Esophagus squamous epithelium (tissue), 5 donors: ENCODE measurements at regions not wholly inside any gene's neighbourhood (a gene's known extent, or its start where the extent isn't known, plus 50 kb on each side); places are given as distances from the start of the nearest gene placed in this dataset.

Source experiments
- DNase-seq: peaks from one replicate; lab custom pipeline; 2025; lab: John Stamatoyannopoulos, UW
- H3K27ac ChIP-seq, 4 donors: fragments of 200-600 bp; sonication (generic); one replicate each; pipeline ENCODE4 v1.5.1; 2016 to 2019; ENCODE audit warnings: mild to moderate bottlenecking in 1 of 4
- H3K27me3 ChIP-seq, 4 donors: fragments of 200-600 bp; sonication (generic); 1 replicate in 3 of 4; 2 replicates in 1 of 4; pipeline versions ENCODE4 v1.5.1 to v1.6.0; 2017 to 2021; ENCODE audit warnings: antibody characterized with exemption in 1 of 4
- H3K36me3 ChIP-seq, 3 donors: fragments of 200-600 bp; sonication (generic); one replicate each; pipeline ENCODE4 v1.5.1; 2016 to 2019
- H3K4me1 ChIP-seq, 3 donors: fragments of 200-600 bp; sonication (generic); one replicate each; pipeline ENCODE4 v1.5.1; 2017 to 2019
- H3K4me3 ChIP-seq, 4 donors: fragments of 200-600 bp; sonication (generic); 1 replicate in 3 of 4; 2 replicates in 1 of 4; pipeline ENCODE4 v1.5.1; 2016 to 2019; ENCODE audit warnings: mild to moderate bottlenecking in 2 of 4, moderate library complexity in 1 of 4
- H3K9me3 ChIP-seq, 3 donors: fragments of 200-600 bp; sonication (generic); one replicate each; pipeline ENCODE4 v1.5.1; 2016 to 2019
- CTCF ChIP-seq, 6 experiments: fragments of 450-650 bp in 4 of 6; fragments of 200-600 bp in 2 of 6; sonication (generic) in 2 of 6; IDR thresholded peaks; one replicate each; pipeline ENCODE4 v1.5.1; 2016 to 2019; ENCODE audit warnings: antibody characterized with exemption in 6 of 6, mild to moderate bottlenecking in 4 of 6, moderate library complexity in 4 of 6
- POLR2A ChIP-seq, 4 donors: fragments of 450-650 bp; IDR thresholded peaks; one replicate each; pipeline ENCODE4 v1.6.1; 2017; ENCODE audit warnings: antibody characterized with exemption in 4 of 4, mild to moderate bottlenecking in 4 of 4, moderate library complexity in 3 of 4
- WGBS, 2 donors: methylation state at CpG; one replicate each; pipeline ENCODE4 v1.1.5; 2018; 5-methylcytosine and 5-hydroxymethylcytosine counted together
- intact Hi-C: fragments of 100-400 bp; cut with DNase I; formaldehyde crosslinking; loops from one replicate; pipeline ENCODE4 v1.15.0; 2022
- donor health status: DM: yes; HTN: yes; CAD: no.

GRCh38 chr5:33306758-33307157 lies 134.0 kb upstream of the TARS1 start:
- intact Hi-C loops = no loop called here
- Histone ChIP-seq H3K27ac (no peak overlapping the region), H3K4me3 (no peak overlapping the region), H3K27me3 (no peaks in the 10 kb centered on the region), H3K9me3 (no peaks in the 10 kb centered on the region), H3K4me1 (peaks cover 0 to 31% (median 8%) of the 10 kb centered on the region in 3 donors), H3K36me3 (no peaks in the 10 kb centered on the region)
- no peak for TF ChIP-seq POLR2A (IDR thresholded peaks at IDR 0.05)
- TF ChIP-seq CTCF (IDR thresholded peaks at IDR 0.05) = no peak
- no peak for DNase-seq

- Histone ChIP-seq H3K36me3 (no peaks in the 10 kb centered on the region), H3K27ac (no peak overlapping the region), H3K4me1 (peaks cover 0 to 39% (median 8%) of the 10 kb centered on the region in 3 donors), H3K4me3 (no peak overlapping the region), H3K27me3 (no peaks in the 10 kb centered on the region), H3K9me3 (no peaks in the 10 kb centered on the region)
- no peak for DNase-seq
- no peak for TF ChIP-seq POLR2A (IDR thresholded peaks at IDR 0.05)
- no peak for TF ChIP-seq CTCF (IDR thresholded peaks at IDR 0.05)
- 80 to 85% methylated on average over 1 of the region's 1 CpG for WGBS, 2 donors
- intact Hi-C loops = no loop called here
These were observed 132.2 kb upstream of the TARS1 start for GRCh38 chr5:33308586-33308985.

- no peaks in the 10 kb centered on the region for H3K27me3 ChIP-seq
- WGBS, 2 donors = 23 to 27% methylated on average over 2 of the region's 2 CpGs
- intact Hi-C loops = no loop called here
- TF ChIP-seq POLR2A (IDR thresholded peaks at IDR 0.05) = no peak
- TF ChIP-seq CTCF (IDR thresholded peaks at IDR 0.05) = no peak
- no peak overlapping the region for H3K4me3 ChIP-seq
- no peaks in the 10 kb centered on the region for H3K9me3 ChIP-seq
- no peak for DNase-seq
- H3K4me1 ChIP-seq = peaks cover 0 to 39% (median 8%) of the 10 kb centered on the region in 3 donors
- H3K27ac ChIP-seq = no peak overlapping the region
- H3K36me3 ChIP-seq = no peaks in the 10 kb centered on the region
These were observed 131.7 kb upstream of the TARS1 start for GRCh38 chr5:33309068-33309467.

- TF ChIP-seq CTCF (IDR thresholded peaks at IDR 0.05) (no peak), POLR2A (IDR thresholded peaks at IDR 0.05) (no peak)
- no peak overlapping the region for H3K27ac ChIP-seq
- DNase-seq = no peak
These were observed 131.0 kb upstream of the TARS1 start for GRCh38 chr5:33309536-33310345.

GRCh38 chr5:33310451-33310850 lies 130.3 kb upstream of the TARS1 start:
- no peak overlapping the region for H3K4me3 ChIP-seq
- peaks cover 0 to 39% (median 8%) of the 10 kb centered on the region in 3 donors for H3K4me1 ChIP-seq
- intact Hi-C loops = no loop called here
- no peaks in the 10 kb centered on the region for H3K9me3 ChIP-seq
- peak overlapping the region in 2 of 4 donors; percentile 38 to 61 for H3K27ac ChIP-seq
- H3K36me3 ChIP-seq = no peaks in the 10 kb centered on the region
- WGBS, 2 donors = 64 to 72% methylated on average over 2 of the region's 2 CpGs
- no peak for DNase-seq
- no peak for TF ChIP-seq POLR2A (IDR thresholded peaks at IDR 0.05)
- no peak for TF ChIP-seq CTCF (IDR thresholded peaks at IDR 0.05)
- no peaks in the 10 kb centered on the region for H3K27me3 ChIP-seq

More at GRCh38 chr5:33309536-33310345, 131.0 kb upstream of the TARS1 start:
- Histone ChIP-seq H3K9me3 (no peaks in the 10 kb centered on the region), H3K36me3 (no peaks in the 10 kb centered on the region), H3K4me1 (peaks cover 0 to 39% (median 8%) of the 10 kb centered on the region in 3 donors), H3K4me3 (no peak overlapping the region), H3K27me3 (no peaks in the 10 kb centered on the region)
- WGBS, 2 donors = 43 to 63% methylated on average over 3 of the region's 3 CpGs
- intact Hi-C loops = no loop called here
